Endothelial cell of umbilical vein (primary cell): ENCODE measurements at regions not wholly inside any gene's neighbourhood (a gene's known extent, or its start where the extent isn't known, plus 50 kb on each side); places are given as distances from the start of the nearest gene placed in this dataset.

Experiments
- CTCF ChIP-seq, 2 donors: IDR thresholded peaks; 1 replicate in 1 of 2; 2 replicates in 1 of 2; pipeline ENCODE4 v1.5.1; 2011; ENCODE audit warnings: low read length in 2 of 2, mild to moderate bottlenecking in 2 of 2, moderate library complexity in 2 of 2, control low read depth in 1 of 2, inconsistent platforms in 1 of 2, low read depth in 1 of 2; ENCODE audit not compliant: insufficient read depth in 1 of 2; ENCODE audit errors: extremely low read depth in 1 of 2
- FOS ChIP-seq: IDR thresholded peaks from 2 replicates; pipeline ENCODE4 v1.6.1; 2011; ENCODE audit warnings: mild to moderate bottlenecking, low read length, moderate library complexity, borderline replicate concordance; ENCODE audit not compliant: insufficient read depth
- MYC ChIP-seq: IDR thresholded peaks from one replicate; pipeline ENCODE4 v1.6.1; 2011; ENCODE audit warnings: mild to moderate bottlenecking, low read depth, low read length
- POLR2AphosphoS5 ChIP-seq: IDR thresholded peaks from 2 replicates; pipeline ENCODE4 v1.6.1; 2012; ENCODE audit warnings: low read depth, mild to moderate bottlenecking, control low read depth, low read length, moderate library complexity; ENCODE audit not compliant: insufficient read depth

DNA sequence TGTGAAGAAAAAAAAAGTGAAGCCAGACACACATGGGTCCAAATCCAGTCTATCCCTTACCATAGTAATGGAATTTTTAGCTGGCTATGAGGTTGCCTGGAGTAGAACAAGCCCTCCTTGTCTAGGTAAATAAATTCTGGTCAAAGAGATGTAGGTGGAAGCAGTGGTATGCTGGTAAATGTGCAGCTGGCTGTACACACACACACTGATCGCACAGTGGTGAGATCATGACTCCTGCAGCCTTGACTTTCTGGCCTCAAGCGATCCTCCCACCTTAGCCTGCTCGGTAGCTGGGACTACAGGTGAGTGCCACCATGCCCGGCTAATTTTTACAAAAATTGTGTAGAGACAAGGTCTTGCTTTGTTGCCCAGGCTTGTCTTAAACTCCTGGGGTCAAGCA, 90.5 kb upstream of the FBXO11 start:
- TF ChIP-seq CTCF (IDR thresholded peaks at IDR 0.05; ENCODE audit: extremely low read depth in 1 of 2, insufficient read depth in 1 of 2, low read depth in 1 of 2, low read length in 2 of 2) = no peak
- no peak for TF ChIP-seq MYC
- no peak for TF ChIP-seq POLR2AphosphoS5
- TF ChIP-seq FOS = no peak
